Putamen (tissue), 1 donor: ENCODE measurements at regions not wholly inside any gene's neighbourhood (a gene's known extent, or its start where the extent isn't known, plus 50 kb on each side); places are given as distances from the start of the nearest gene placed in this dataset.
"Not testable (repeated sequence)": the region's sequence is repeated elsewhere in the genome, so short reads cannot be mapped to it uniquely, and the experiment has no call there.

Experiments used
- DNase-seq: peaks from one replicate; pipeline ENCODE4 v3.0.0-alpha.2; 2016; ENCODE audit warnings: low spot score

- DNase-seq = no peak
Observed at GRCh38 chr12:67759829-67760228, 111.3 kb downstream of the DYRK2 start.

DNA sequence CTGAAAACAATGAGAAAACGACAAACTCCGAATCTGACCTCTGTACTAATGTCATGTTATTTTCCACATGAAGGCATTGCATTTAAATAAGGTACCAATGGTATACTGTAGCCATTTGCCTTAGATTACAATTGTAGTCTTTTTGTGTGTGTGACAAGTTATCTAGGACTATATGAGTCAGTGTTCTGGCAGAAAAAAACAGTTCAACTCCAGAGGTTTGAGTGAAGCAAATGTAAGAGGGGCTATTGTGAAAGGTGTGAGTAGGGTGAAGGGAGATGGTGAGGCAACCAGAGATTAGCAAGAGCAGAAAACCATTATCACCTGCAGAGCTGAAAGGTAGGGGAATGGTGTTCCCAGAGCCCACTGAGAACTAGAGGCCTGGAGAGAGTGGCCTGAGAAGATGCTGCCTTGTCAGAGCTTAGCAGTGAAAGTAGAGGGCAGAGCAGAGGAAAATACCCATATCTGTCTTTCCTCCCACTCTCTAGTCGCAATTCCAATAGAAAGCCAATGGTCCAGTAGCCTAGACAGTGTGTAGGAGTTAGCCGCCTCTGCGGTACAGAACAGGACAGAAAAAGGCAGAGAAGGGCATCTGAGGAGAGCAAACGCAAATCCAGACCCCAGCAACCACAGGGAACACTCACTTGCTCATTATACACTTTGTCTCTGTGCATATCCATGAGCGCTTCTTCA lies 112.2 kb downstream of the DYRK2 start:
- DNase-seq = no peak

DNA sequence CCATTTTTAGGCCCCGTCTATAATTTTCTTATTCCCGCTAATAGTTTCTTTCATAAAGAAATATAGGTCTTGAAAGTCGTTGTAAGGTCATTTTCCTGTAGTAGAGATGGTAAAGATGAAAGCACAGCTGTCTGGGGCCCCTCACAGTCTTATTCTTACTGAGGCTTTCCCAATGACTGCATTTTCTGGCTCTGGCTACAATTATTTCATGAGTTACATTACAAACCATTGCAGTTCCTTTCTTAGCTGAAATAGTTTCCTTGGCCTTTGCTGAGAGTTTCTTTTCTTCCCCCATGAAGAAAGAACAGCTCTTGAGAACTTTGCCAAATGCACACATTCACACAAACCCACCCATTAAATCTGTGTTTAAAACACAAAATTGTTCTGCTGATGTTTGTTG lies 113.0 kb downstream of the DYRK2 start:
- DNase-seq = no peak

GRCh38 chr12:67764055-67764454 lies 115.5 kb downstream of the DYRK2 start:
- no peak for DNase-seq

DNA sequence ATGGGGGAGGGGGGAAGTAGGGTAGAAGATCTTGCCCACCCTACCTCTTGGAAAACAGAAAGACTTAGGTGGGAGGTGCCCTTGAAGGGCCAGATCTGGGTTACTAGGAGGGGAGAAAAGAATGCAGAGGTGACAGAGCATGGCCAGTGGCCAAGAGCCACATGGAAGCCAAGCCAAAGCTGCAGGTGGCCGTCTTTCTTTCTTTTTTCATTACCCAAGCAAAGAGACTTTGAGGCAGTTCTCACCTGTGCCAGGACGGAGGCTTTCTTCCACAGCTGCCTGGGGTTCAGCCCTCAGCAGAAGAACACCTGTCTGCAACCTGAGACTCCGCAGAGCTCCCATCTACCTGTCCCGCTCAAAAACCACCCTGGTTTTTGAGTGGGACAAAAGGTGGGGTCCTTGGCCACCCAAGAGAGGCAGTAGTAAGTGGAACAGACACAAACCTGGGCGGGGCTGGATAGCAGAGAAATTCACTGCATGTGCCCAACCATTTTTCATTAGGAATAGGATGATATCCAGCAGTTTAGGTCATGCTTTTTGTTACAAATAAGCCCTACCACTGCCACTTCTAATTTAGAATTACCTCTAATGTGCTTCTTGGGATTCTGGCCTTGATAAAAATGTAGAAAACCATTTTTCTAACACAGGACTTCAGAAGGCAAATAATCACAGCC lies 116.5 kb downstream of the DYRK2 start:
- DNase-seq = no peak

DNA sequence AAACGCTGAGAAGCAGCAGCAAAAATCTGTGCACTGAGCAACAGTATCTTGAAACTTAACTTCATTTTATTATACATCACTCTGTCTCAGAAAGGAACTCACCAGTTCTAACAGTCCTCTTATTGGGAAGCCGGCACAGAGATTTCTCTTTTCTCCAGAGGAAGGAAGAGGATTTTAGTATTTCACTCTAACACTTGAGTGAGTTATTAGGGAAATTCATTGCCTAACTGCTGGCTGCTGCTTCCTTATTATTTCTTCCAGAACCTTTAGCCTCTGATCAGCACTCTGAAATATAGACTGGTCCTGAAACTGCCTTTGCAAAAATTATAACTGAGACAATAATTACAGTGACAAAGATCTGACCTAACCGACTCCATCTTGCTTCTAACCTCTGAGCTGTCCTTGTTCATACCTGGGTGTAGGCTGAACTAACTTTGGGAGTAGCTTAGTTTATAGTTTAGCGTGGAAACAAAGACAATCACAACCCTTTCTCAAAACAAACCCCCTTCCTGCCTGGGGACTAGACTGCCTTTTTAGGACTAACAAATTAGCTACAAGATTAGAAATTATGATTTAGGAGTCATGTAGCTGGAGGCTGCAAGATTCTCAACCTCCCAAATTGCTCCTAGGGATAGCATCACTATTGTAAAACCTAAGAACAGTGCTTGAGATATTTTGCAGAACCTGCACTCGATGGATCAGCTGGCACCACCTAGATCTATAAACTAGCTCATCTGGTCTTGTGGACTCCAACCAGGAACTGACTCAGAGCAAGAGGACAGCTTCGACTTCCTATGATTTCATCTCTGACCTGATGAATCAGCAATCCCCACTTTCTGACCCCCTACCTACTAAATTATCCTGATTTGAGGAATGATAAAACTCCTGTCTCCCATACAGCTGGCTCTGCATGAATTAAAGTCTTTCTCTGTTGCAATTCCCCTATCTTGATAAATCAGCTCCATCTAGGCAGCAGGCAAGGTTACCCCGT lies 117.5 kb downstream of the DYRK2 start:
- no peak for DNase-seq

DNA sequence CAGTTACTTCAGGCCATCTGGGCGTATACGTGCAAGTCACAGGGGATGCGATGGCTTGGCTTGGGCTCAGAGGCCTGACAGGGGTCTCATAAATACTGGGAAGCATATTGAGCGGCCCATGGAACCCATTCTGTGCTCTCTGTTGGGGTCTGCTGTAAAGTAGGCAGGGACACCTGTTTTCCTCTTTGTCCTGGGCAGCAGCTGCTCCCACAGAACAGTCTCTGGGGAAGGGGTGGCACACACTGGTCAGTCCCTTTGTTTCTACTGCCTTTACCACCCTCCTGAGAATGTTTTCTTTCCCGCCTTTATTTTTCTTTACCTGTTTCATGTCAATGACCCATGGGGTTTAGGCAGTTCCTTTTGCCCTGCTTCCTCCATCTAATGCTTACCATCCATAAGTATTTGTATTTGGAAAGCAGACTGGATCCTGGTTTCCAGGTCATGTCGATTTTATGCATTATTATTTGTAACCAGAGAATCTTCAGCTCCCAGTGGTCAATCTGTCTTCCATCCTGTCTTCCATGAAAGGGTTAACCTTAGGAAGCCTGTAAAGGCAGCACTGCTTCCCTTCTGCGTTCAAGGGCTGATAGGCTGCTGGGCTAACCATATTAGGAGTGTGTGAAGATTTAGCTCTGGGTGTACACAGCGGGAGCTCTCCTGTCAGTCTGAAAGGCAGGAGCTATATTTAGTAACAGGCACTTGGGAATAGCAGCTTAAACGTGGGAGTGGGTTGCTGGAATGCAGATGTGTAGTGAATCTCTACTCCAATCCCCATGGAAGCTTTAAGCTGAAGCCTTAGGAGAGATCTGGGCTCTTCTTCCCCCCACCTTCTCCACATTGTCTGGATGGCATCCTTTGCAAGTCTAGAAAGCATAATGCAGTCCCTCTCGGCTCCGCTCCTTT lies 124.0 kb downstream of the DYRK2 start:
- DNase-seq = peak; percentile 62

DNA sequence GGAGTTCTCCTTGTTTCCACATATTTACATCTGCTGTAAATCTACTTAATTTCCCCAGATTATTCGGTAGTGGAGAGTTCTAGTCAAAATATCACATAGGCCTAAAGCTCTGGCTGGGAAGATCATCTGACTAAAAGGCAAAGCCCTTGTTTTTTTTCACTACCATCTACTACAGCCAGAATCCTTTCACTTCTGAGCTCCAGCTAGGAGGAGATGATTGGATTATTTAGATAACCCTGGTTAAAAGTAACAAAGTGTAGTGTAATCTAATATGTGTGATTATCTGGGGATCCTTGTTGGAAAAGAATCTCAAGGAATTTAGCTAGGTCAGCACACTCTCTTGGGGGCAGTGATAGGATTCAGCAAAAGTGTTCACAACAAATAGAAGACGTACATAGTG lies 125.4 kb downstream of the DYRK2 start:
- no peak for DNase-seq

- DNase-seq = no peak
Observed at GRCh38 chr12:67774983-67775587, 126.5 kb downstream of the DYRK2 start.

DNA sequence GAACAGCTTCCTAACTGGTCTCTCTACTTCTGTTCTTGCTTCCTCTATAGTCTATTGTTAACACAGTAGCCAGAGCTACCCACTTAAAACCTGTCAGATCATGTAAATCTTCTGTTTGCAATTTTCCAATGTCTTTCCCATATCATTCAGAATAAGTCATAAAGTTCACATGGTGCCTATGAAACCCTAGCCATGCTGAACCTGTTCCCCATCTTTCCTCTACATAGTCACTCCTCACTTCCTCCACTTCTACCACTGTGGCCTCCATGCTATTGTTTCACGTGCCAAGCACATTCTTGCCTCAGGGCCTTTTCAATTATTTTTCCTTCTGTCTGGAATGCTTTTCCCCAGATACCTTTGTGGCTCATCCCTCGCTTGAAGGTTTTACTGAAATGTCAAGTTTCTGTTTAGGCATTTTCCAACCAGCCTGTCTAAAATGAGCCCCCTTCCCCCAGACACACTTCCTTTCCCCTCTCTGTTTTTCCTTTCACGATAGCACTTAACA lies 132.1 kb downstream of the DYRK2 start:
- no peak for DNase-seq

- DNase-seq = no peak
Observed at GRCh38 chr12:67782573-67782972, 134.0 kb downstream of the DYRK2 start.

DNA sequence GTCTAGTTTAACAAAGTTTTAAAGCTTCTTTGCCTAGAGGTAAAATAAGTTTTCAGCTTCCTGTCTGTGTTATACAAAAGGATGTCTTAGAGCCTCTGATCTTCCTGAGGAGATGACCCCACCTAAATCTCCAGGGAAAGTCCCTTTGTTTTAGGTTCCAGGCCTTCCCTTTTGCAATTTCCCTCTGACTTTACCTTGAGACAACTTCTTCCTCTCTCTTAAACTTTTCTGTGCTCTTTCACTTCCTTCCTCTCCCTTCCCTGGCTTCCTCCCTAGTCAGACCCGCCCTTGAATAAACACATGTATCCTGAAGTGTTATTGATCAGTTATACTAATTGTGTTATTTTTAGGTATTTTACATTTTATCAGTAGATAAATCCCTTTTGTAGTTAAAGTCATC lies 134.8 kb downstream of the DYRK2 start:
- DNase-seq = no peak

GRCh38 chr12:67784831-67785230 lies 136.3 kb downstream of the DYRK2 start:
- no peak for DNase-seq

DNA sequence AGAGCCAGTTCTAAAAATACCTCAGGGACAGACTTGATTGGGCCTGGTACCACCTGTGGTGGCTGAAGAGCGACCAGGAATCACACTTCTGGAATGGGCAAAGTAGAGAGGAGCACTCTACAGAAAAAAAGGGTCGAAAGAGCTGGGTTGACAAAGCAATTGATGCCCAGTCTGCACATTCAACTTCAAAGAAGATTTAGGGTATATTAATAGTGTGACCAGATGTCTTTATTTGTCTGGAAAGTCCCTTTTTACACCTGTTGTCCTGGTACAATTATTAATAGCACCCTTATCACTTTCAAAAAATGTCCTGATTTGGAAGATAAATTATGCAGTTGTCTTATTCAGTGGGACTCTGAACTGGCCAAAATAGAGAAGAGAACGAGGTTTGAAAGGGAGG lies 137.5 kb downstream of the DYRK2 start:
- no peak for DNase-seq

GRCh38 chr12:67788118-67788517 lies 139.6 kb downstream of the DYRK2 start:
- no peak for DNase-seq

DNA sequence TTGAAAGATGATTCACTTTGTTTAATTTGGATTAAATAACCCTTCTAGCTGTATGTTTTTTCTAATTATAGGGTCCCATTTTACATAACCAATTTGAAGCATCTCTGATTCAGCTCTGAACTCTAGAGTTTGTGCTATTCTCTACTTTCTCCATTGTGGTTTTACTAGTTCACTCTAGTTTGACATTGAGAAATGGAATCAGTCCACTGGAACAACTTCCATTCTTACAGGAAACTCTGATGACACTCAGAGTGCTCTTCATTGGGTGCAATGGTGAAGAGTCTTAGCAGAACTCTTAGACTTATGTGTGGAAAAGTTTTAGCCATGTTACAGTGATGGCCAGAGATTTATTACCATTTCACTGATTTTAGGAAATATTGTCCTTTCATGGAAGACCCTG lies 140.7 kb downstream of the DYRK2 start:
- no peak for DNase-seq

- DNase-seq = no peak
Observed at GRCh38 chr12:67790660-67791059, 142.1 kb downstream of the DYRK2 start.

DNA sequence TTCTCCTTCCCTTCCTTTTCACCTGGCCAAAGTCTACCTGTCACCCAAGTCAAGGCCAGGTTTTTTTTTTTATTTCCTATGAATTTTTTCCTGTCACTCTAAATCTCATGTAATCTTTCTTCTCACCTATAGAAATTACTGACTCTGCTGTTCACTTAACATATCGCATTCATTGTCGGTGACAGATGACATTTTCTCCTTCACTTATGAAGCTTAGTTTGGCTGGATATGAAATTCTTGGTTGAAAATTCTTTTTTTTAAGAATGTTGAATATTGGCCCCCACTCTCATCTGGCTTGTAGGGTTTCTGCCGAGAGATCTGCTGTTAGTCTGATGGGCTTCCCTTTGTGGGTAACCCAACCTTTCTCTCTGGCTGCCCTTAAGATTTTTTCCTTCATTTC lies 142.8 kb downstream of the DYRK2 start:
- DNase-seq = not testable (repeated sequence)

- DNase-seq = no peak
Observed at GRCh38 chr12:67792185-67792584, 143.6 kb downstream of the DYRK2 start.

GRCh38 chr12:67794161-67794560 lies 145.6 kb downstream of the DYRK2 start:
- DNase-seq = no peak

- DNase-seq = no peak
Observed at GRCh38 chr12:67795236-67795635, 146.7 kb downstream of the DYRK2 start.
